Mammary epithelial cell (primary cell): ENCODE measurements at regions not wholly inside any gene's neighbourhood (a gene's known extent, or its start where the extent isn't known, plus 50 kb on each side); places are given as distances from the start of the nearest gene placed in this dataset.

Experiments
- EZH2 ChIP-seq: IDR thresholded peaks from 2 replicates; pipeline ENCODE4 v1.6.1; 2012; ENCODE audit warnings: low read length, inconsistent platforms, borderline replicate concordance
- TF ChIP-seq, protein P1 (sequence below), 2 donors: IDR thresholded peaks in 1 of 2; conservative IDR thresholded peaks in 1 of 2; 2 replicates each; pipeline ENCODE4 v1.5.1; 2011 to 2012; ENCODE audit warnings: inconsistent platforms in 2 of 2, low read length in 2 of 2, mild to moderate bottlenecking in 2 of 2, control low read depth in 1 of 2, low read depth in 1 of 2; ENCODE audit not compliant: insufficient read depth in 1 of 2; ENCODE audit errors: extremely low read depth in 1 of 2

DNA sequence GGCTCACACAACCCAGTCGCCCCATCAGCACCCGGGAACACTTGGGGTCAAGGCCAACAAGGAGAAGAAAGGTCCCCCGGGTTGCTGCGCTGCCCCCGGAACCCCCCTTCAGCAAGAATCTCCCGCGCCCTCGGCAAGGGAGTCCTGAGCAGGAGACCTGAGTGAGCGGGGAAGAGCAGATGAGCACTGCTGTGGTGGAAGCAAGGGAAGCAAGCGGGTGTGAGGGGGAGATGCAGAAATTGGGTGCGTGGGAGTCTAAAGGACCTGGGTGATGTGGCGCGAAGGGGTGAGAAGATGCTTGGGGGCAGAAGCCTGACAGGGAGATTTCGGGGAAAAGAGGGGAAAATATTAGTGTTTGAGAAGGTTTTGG is 105.5 kb upstream of the PRB2 start:
- TF ChIP-seq EZH2 = no peak
- TF ChIP-seq, protein P1, sequence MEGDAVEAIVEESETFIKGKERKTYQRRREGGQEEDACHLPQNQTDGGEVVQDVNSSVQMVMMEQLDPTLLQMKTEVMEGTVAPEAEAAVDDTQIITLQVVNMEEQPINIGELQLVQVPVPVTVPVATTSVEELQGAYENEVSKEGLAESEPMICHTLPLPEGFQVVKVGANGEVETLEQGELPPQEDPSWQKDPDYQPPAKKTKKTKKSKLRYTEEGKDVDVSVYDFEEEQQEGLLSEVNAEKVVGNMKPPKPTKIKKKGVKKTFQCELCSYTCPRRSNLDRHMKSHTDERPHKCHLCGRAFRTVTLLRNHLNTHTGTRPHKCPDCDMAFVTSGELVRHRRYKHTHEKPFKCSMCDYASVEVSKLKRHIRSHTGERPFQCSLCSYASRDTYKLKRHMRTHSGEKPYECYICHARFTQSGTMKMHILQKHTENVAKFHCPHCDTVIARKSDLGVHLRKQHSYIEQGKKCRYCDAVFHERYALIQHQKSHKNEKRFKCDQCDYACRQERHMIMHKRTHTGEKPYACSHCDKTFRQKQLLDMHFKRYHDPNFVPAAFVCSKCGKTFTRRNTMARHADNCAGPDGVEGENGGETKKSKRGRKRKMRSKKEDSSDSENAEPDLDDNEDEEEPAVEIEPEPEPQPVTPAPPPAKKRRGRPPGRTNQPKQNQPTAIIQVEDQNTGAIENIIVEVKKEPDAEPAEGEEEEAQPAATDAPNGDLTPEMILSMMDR (conservative IDR thresholded peaks at IDR 0.05 in 1 of 2, IDR thresholded peaks at IDR 0.05 in 1 of 2; ENCODE audit: extremely low read depth in 1 of 2, insufficient read depth in 1 of 2, low read depth in 1 of 2, low read length in 2 of 2) = no peak
